Stimulated activated CD4-positive, alpha-beta T cell treated with anti-CD3 and anti-CD28 coated beads, Interleukin-12 subunit alpha, Interleukin-12 subunit beta, amount 100 ng/mL, for 4 hours (primary cell): ENCODE measurements at regions not wholly inside any gene's neighbourhood (a gene's known extent, or its start where the extent isn't known, plus 50 kb on each side); places are given as distances from the start of the nearest gene placed in this dataset.

Experiments used
- DNase-seq: peaks from one replicate; pipeline ENCODE4 v3.0.0-alpha.2; 2020

DNA sequence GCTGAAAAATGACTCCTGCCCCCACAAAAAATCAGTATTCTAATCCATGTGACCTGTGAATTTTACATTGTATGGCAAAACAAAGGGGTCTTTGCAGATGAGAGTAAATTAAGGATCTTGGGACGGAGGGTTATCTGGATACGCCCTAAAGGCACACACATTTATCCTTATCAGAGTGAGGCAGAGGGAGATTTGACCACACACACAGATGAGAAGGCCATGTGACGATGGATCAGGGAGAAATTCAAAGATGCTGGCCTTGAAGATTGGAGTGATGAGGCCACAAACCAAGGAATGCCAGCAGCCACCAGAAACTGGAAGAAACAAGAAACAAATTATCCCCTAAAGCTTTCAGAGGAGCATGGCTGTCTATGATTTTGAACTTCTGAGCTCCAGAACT, 288.5 kb downstream of the XXYLT1 start:
- DNase-seq = no peak

GRCh38 chr3:194983121-194983520, 287.8 kb downstream of the XXYLT1 start:
- no peak for DNase-seq

DNA sequence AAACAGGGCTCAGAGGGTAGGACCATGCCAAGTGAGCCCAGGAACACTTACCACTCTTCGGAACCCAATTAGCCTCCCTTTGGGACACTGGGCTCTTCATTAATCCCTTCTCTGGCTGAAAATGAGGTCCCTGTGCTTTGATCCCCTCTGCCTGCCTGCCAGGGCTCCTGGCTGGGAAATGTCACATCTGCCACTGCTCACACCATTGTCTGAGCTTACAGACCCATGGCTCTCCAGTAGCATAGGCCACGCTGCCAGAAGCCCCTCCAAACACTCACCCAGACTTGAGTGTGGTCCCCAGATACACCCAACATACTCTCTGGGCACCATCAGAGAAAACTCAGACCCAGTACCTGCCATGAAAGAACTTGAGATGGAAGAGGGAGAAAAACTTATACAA, 287.3 kb downstream of the XXYLT1 start:
- DNase-seq = no peak

- DNase-seq = no peak
Observed at GRCh38 chr3:194984066-194984465, 286.9 kb downstream of the XXYLT1 start.

DNA sequence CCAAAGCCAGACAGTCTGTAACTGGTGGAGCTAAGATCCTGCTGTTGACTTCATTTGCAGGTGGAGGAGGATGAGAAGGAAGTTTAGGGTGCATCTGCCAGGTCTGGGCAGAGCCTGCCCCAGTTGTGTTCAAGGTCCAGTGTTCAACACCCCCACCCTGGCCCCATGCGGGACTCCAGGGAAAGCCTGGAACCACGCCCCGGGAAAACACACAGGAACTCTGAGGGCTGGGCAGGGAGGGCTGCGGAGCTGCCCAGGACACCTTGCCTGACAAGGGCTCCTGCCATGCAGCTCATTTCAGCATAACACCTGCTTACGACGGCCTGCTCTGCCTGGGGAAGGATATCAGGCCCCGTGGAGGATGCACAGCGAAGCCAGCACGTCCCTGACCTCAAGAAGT, 286.3 kb downstream of the XXYLT1 start:
- DNase-seq = no peak

GRCh38 chr3:194985031-194985578, 285.9 kb downstream of the XXYLT1 start:
- DNase-seq = no peak

- no peak for DNase-seq
Observed at GRCh38 chr3:194986208-194987043, 284.5 kb downstream of the XXYLT1 start.

DNA sequence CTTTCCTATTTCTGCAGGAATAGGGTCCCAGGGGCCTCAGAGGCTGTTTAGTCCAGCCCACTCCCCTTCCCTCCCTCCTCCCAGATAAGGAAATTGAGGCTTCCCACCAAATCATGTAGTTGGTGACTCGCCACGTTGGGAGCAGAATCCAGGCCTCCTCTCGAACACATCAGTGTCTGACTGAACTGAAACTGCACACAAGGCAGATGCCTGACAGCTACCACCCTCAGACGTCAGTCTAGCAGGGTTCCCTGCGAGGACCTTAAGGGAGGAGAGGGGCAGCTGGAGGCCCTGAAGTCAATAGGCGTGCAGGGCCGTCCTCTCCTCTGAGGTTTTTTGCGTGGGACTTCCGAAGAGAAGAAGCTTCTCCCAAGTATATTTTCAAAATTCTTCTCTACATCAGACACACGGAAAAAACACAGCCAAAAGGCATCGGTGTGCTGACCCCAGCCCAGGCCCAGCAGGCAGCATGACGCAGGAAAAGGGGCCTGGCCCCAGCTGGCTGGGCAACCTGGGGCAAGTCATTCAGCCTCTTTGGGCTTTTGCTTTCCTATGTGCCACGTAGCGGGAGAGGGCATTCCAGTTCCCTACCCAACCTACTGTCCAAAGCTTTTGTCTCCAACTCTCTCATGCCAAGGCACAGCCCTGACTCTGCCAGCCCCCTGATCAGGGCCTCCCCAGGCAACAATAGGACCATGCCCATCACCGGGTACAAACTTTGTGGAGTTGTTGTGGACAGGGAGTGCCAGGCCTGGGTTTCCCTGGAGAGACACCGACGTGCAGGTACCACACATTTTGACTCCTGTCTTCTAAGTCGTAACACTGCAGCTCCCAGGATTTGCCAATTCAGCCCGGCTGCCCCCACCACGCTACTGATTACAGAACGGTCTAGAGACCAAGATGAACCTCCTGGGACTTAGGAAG, 283.1 kb downstream of the XXYLT1 start:
- DNase-seq = no peak

DNA sequence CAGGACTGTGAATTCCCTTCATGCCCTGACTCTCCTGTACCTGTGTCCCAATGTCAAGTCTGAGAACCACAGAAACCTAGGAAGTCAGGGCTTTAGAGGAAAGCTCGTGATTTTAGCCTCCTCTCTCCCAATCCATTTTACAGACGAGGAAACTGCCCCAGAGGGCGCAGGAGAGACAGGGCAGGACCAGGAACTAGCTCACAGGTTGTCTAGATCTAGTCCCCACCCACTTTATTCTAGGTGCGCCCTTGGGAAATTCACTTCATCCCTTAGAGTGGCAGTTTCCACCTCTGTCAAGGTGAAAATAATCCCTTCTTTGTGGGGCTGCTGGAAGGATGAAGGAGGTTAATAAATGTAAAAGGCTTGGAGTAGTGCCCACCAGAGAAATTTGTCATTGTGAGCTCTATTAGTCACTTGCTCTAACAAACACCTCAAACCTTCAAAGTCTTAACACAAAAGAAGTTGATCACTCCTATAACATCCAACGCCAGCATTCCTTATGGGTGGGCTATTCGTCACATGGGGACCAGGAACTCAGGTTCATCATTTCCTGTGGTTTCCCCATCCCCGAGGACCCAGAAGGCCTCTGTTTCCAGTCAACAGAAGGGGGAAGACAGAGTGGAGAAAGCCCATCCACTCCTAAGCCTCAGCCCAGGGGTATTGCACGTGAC, 282.3 kb downstream of the XXYLT1 start:
- DNase-seq = no peak

DNA sequence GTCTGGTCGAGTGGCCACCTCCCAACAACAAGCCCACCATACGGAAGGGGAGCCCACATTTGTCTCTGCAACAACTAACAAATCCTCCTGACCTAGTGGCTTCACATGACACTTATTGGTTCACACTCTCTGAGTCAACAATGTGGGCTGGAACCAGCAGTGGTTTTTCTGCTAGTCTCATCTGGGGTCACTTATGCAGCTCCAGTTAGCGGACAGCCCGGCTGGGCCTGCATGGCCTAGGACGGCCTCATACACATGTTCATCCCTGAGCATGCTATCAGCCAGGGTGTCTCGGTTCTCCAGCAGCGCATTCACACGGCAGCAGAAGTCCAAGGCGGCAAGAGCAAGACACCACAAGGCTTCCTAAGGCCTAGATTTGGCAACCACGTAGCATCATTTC, 281.7 kb downstream of the XXYLT1 start:
- DNase-seq = no peak

DNA sequence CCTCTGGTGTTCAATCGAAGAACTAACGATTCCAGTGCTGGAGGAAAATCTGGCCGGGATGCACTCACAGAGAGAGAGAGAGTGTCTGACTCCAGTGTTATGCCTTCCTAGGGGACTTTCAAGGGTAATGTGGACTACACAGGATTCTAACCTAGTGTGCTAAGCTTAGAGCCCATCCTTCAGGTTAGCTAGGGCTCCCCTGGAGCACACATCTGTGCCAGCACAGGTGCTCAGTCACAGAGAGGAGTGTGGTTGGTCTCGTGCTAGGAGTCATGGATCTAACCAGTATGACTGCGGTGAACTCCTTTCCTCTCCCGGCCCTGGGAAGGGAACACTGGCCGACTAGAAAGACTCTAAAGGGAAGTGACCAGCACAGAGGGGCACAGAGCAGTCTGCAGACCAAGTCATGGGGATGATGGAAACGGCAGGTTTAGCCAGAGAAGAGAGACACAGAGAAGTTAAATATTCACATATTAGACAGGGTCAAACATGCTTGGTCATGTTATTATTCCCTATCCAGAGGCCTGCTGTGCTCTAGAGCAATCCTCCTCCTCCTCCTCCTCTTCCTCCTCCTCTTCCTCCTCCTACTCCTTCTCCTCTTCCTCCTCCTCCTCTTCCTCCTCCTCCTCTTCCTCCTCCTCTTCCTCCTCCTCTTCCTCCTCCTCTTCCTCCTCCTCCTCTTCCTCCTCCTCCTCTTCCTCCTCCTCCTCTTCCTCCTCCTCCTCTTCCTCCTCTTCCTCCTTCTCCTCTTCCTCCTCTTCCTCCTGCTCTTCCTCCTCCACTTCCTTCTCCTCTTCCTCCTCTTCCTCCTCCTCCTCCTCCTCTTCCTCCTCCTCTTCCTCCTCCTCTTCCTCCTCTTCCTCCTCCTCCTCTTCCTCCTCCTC, 280.3 kb downstream of the XXYLT1 start:
- no peak for DNase-seq

DNA sequence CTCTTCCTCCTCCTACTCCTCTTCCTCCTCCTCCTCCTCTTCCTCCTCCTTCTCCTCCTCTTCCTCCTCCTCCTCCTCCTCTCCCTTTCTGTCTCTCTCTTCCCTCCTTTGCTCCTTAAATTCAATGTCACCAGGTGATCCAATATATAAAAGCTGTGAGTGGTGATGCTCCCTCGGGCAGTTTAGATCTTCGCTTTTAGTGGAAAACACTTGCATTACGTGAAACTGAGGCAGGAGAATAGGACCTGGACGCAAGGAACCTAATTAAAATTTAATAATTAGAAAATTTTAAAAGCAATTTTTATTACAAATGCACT, 279.7 kb downstream of the XXYLT1 start:
- no peak for DNase-seq

DNA sequence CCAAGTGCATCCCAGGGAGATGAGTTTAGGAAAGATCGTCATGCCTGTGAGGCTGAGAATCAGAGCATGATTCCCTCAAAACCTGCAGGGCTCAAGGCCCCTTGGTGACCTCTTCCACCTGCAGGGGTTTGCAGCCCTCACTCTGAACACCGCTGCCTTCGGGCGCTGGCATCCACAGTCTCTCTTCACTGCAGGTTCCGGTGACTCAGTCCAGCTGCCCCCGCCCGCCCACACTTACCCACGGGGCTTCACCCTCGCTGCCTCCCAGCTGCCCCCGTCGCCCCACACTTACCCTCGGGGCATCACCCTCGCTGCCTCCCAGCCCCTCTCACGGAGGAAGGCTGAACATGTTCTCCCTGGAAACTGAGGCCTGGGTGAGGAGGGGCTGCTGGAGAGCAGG, 277.1 kb downstream of the XXYLT1 start:
- no peak for DNase-seq

GRCh38 chr3:194994551-194994981, 276.4 kb downstream of the XXYLT1 start:
- no peak for DNase-seq

DNA sequence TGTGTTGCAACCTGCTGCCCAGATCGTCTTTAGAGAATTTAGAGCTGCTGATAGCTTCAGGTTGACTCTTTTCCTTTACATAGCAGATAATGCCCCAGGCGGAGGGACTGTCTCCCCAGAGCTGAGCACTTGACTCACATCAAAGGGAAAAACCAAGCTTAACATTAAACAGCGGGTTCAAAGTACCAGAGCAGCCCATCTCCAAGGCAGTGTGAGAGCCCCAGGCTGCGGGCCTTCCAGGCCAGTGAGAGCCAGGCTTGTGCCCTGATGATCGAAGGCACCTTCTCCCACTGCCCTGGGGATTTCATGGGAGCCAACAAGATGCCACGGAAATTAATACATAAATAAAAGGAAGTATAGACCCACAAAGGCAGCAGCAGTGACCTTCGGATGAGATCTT, 275.6 kb downstream of the XXYLT1 start:
- no peak for DNase-seq

DNA sequence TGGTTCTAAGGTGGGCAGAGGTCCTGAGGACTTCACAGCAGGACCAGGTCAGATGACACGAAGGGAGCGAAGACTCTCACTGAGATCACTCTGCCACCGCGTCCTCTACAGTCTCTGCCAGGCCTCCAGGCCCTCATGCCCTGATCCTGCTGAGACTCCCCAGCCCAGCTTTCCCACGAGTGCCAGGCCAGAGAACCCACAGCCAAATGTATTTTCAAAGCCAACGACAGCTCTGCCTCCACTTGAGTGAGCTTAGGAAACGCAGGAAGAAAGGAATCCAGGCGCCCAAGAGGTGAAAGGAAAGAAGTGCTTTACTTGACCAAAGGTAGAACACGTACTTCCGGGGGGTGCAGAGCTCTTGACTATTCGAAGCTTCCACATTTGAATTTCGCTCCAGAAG, 275.0 kb downstream of the XXYLT1 start:
- no peak for DNase-seq

DNA sequence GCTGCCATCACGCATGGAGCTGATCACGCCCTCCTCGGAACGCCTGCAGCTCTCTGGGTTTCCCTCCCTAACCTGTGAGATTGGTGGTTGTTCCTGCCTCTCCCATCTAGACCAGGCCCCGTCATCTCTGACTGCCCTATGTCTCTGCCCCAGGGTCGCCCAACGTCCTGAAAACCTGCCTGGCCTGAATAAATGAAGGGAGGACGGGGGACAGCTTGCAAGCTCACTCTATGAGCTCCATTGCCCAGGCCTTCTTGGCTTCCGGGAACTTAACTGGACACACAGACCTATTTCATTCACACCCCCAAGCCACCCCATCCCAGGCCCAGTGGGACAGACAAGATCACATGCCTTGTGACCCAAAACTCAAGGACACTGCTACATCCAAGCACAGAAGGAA, 274.2 kb downstream of the XXYLT1 start:
- no peak for DNase-seq

GRCh38 chr3:194998417-194998816, 272.5 kb downstream of the XXYLT1 start:
- no peak for DNase-seq

DNA sequence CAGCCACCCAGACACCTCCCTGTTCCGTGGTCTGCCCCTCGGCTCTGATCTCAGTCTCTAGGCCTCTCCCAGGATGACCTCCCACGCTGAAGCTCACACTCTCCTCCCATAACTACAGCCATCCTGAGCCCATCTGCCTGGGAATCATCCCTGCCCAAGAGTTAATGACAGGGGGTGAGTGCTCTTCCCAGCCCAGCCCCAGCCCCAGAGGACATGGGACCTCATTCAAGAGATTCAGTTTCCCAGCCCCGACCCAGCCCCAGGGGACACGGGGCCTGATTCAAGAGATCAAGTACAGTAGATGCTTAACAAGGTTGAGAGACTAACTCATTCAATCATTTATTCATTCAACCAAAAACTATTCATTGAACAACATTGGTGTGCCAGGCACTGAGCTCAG, 272.0 kb downstream of the XXYLT1 start:
- no peak for DNase-seq

DNA sequence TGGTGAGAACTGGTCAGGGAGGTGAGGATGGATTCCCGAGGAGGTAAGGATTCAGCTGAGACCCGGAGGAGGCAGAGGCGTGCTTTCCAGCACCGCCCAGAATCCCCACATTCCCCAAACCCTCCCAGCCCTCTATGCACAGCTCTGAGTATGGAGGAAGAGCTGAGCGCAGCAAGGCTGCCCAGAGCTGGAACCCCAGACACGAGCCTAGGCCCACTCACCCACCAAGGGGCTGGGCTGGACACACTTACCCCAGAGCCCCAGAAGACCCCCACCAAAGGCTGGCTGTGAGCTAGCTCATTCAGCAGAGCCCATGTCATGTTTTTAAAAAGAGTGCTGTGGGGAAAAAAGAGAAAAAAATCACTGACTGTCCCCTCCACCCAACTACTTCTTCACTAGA, 271.5 kb downstream of the XXYLT1 start:
- no peak for DNase-seq

DNA sequence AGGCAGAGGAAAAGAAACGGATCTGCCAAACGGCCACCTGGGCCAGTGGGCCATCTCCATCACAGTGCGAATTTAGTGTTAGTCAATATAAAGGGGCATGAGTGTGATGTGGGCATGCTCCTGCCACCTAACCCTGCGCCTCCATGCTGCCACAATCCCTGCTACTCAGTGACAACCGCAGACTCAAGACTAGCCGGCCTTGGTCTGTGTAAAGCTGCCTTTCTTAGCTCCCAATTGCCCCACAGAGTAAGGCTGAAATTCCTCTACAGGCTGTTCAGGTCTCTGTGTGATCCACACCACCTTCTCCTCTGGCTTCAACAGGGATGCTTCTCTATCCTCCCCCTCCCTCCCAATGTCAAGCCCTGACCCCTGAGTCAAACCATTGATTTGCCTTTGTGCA, 269.7 kb downstream of the XXYLT1 start:
- no peak for DNase-seq
